ENCODE measurements at regions not wholly inside any gene's neighbourhood (a gene's known extent, or its start where the extent isn't known, plus 50 kb on each side); places are given as distances from the start of the nearest gene placed in this dataset.

- DNase-seq (ENCODE audit: low read depth, low spot score) = no peak
- ChIA-PET CTCF (no interaction called here), POLR2A (no interaction called here)
- TF ChIP-seq CTCF (IDR thresholded peaks at IDR 0.05; ENCODE audit: insufficient read depth, low read length, missing control alignments) = no peak
- H3K4me3 ChIP-seq (ENCODE audit: low read depth, low read length) = no peak overlapping the region
Measured at GRCh38 chr16:74218871-74219270, 77.7 kb upstream of the PSMD7 start.

GRCh38 chr16:74216319-74216718, 80.3 kb upstream of the PSMD7 start:
- POLR2A ChIA-PET = no interaction called here

GRCh38 chr16:74215249-74215648, 81.4 kb upstream of the PSMD7 start:
- no peak overlapping the region for H3K4me3 ChIP-seq (ENCODE audit: low read depth, low read length)
- DNase-seq (ENCODE audit: low read depth, low spot score) = no peak
- ChIA-PET POLR2A (no interaction called here), CTCF (no interaction called here)
- TF ChIP-seq CTCF (IDR thresholded peaks at IDR 0.05; ENCODE audit: insufficient read depth, low read length, missing control alignments) = no peak

More at GRCh38 chr16:74216319-74216718, 80.3 kb upstream of the PSMD7 start:
- CTCF ChIA-PET = interaction anchor here (1.5 kb wide), 1 partner anchor 10 kb away, joined by 8 read pairs; no protein-coding TSS in a partner anchor
- no peak overlapping the region for H3K4me3 ChIP-seq (ENCODE audit: low read depth, low read length)
- TF ChIP-seq CTCF (IDR thresholded peaks at IDR 0.05; ENCODE audit: insufficient read depth, low read length, missing control alignments) = no peak
- DNase-seq (ENCODE audit: low read depth, low spot score) = no peak

- no peak for TF ChIP-seq CTCF (IDR thresholded peaks at IDR 0.05; ENCODE audit: insufficient read depth, low read length, missing control alignments)
- CTCF ChIA-PET = no interaction called here
- POLR2A ChIA-PET = no interaction called here
- DNase-seq (ENCODE audit: low read depth, low spot score) = no peak
- no peak overlapping the region for H3K4me3 ChIP-seq (ENCODE audit: low read depth, low read length)
Measured at GRCh38 chr16:74213372-74213771, 83.2 kb upstream of the PSMD7 start.

- CTCF ChIA-PET = no interaction called here
Measured at GRCh38 chr16:74210245-74210644, 86.4 kb upstream of the PSMD7 start.

GRCh38 chr16:74202009-74202408, 94.6 kb upstream of the PSMD7 start:
- H3K4me3 ChIP-seq (ENCODE audit: low read depth, low read length) = no peak overlapping the region
- no peak for TF ChIP-seq CTCF (IDR thresholded peaks at IDR 0.05; ENCODE audit: insufficient read depth, low read length, missing control alignments)
- CTCF ChIA-PET = no interaction called here
- POLR2A ChIA-PET = no interaction called here
- DNase-seq (ENCODE audit: low read depth, low spot score) = no peak

More at GRCh38 chr16:74210245-74210644, 86.4 kb upstream of the PSMD7 start:
- no peak for TF ChIP-seq CTCF (IDR thresholded peaks at IDR 0.05; ENCODE audit: insufficient read depth, low read length, missing control alignments)
- H3K4me3 ChIP-seq (ENCODE audit: low read depth, low read length) = no peak overlapping the region
- POLR2A ChIA-PET = no interaction called here
- DNase-seq (ENCODE audit: low read depth, low spot score) = no peak

Data from AG04449 (cell line).